Hematopoietic multipotent progenitor cell treated with erythropoietin and hydrocortisone succinate and interleukin-3 and kit ligand, for 6 days (in vitro differentiated cells): ENCODE measurements at regions not wholly inside any gene's neighbourhood (a gene's known extent, or its start where the extent isn't known, plus 50 kb on each side); places are given as distances from the start of the nearest gene placed in this dataset.

ENCODE experiments used
- DNase-seq: peaks from one replicate; pipeline ENCODE4 v3.0.0-alpha.2; 2015

GRCh38 chr5:111016801-111017200 is 54.7 kb upstream of the TSLP start:
- DNase-seq = no peak

GRCh38 chr5:111017731-111018130 is 53.8 kb upstream of the TSLP start:
- no peak for DNase-seq
